ENCODE measurements at regions not wholly inside any gene's neighbourhood (a gene's known extent, or its start where the extent isn't known, plus 50 kb on each side); places are given as distances from the start of the nearest gene placed in this dataset.

DNA sequence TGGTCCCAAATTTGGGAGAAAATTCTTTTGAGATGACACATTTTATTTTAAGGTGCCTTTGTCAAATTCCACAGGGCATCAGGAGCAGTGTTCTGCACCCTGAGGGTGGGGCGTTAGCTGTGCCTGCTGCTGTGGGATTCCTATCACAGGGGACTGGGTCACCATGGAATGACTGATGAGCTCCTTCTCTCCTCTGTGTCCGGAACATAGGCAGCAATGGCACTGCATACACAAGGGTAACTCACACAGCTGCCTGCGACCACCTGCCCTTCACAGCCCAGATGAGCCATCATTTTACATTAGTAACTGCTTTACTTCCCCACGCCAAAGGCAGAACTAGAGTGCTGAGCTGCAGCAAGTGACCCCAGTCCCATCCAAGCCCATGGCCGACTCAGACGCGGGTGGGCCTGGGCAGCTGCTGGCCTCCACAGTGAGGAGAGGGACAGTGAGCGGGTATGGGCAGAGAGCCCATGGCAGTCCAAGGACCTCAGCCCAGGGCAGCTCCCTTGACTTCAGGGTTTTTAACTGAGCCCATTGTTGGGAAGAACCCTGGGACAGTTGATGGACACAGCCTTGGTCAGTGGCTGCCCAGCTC is 93.7 kb downstream of the GADD45G start:
- no peak for ATAC-seq

DNA sequence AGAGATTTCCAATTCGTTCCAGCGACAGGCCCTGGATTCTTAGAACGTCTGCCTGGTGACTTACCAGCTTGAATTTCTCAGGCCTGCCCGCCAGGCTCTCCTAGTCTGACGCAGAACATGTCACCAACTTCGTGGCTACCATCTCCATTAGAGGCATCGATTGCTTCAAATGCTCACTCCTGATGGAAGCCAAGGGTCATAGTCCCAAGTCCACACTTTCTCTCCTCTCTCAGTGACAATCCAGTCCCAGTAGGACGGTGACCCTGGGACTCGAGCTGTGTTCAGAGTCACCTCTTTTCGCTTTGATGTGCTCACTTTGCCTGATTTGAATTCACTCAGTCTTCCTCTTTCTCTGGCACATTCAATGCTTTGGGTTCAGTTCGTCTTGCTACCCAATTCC is 94.8 kb downstream of the GADD45G start:
- peaks cover 9% of the 10 kb centered on the region for H3K4me1 ChIP-seq
- ATAC-seq = no peak
- no peak for TF ChIP-seq CTCF (IDR thresholded peaks at IDR 0.05)
- no peak overlapping the region for H3K27ac ChIP-seq
- H3K27me3 ChIP-seq (ENCODE audit: low read depth) = no peaks in the 10 kb centered on the region
- no peaks in the 10 kb centered on the region for H3K9me3 ChIP-seq
- DNase-seq = no peak
- intact Hi-C loops (cut with DNase I) = no loop called here
- no peak overlapping the region for H3K4me3 ChIP-seq
- H3K36me3 ChIP-seq = no peaks in the 10 kb centered on the region

More for the DNA sequence above, 93.7 kb downstream of the GADD45G start:
- DNase-seq = no peak
- H3K4me1 ChIP-seq = peaks cover 9% of the 10 kb centered on the region
- H3K4me3 ChIP-seq = no peak overlapping the region
- TF ChIP-seq CTCF (IDR thresholded peaks at IDR 0.05) = no peak
- H3K27me3 ChIP-seq (ENCODE audit: low read depth) = no peaks in the 10 kb centered on the region
- H3K36me3 ChIP-seq = no peaks in the 10 kb centered on the region
- no peaks in the 10 kb centered on the region for H3K9me3 ChIP-seq
- H3K27ac ChIP-seq = no peak overlapping the region
- intact Hi-C loops (cut with DNase I) = no loop called here

- no peak overlapping the region for H3K27ac ChIP-seq
- no peak overlapping the region for H3K4me3 ChIP-seq
- intact Hi-C loops (cut with DNase I) = no loop called here
- DNase-seq = no peak
- H3K4me1 ChIP-seq = peaks cover 9% of the 10 kb centered on the region
- no peak for TF ChIP-seq CTCF (IDR thresholded peaks at IDR 0.05)
- no peaks in the 10 kb centered on the region for H3K27me3 ChIP-seq (ENCODE audit: low read depth)
- H3K36me3 ChIP-seq = no peaks in the 10 kb centered on the region
- peak; percentile 70 to 87 for ATAC-seq
- H3K9me3 ChIP-seq = no peaks in the 10 kb centered on the region
These were observed 96.5 kb downstream of the GADD45G start for GRCh38 chr9:89701221-89701798.

- DNase-seq (no peak), ATAC-seq (no peak)
- Histone ChIP-seq H3K27me3 (ENCODE audit: low read depth) (no peaks in the 10 kb centered on the region), H3K36me3 (no peaks in the 10 kb centered on the region), H3K27ac (no peak overlapping the region), H3K4me3 (no peak overlapping the region), H3K4me1 (peaks cover 9% of the 10 kb centered on the region), H3K9me3 (no peaks in the 10 kb centered on the region)
- intact Hi-C loops (cut with DNase I) = no loop called here
- no peak for TF ChIP-seq CTCF (IDR thresholded peaks at IDR 0.05)
These were observed 97.6 kb downstream of the GADD45G start for GRCh38 chr9:89702401-89702800.

DNA sequence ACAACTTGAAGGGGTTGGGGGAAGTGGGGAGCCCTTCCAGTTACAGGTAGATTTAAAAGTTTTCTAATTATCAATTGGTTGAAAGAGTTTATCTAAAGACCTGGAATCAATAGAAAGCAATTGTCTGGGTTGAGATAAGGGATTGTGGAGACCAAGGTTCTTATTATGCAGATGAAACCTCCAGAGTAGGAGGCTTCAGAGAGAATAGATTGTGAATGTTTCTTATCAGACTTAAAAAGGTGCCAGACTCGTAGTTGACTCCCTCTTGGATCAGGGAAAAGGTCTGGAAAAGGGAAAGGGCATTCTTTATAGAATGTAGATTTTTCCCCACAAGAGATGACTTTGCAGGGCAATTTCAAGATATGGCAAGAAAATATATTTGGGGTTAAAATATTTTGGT is 100.8 kb downstream of the GADD45G start:
- Histone ChIP-seq H3K27me3 (ENCODE audit: low read depth) (no peaks in the 10 kb centered on the region), H3K4me3 (no peak overlapping the region), H3K9me3 (no peaks in the 10 kb centered on the region), H3K27ac (no peak overlapping the region), H3K36me3 (no peaks in the 10 kb centered on the region), H3K4me1 (peaks cover 14% of the 10 kb centered on the region)
- intact Hi-C loops (cut with DNase I) = no loop called here
- TF ChIP-seq CTCF (IDR thresholded peaks at IDR 0.05) = no peak
- no peak for DNase-seq
- no peak for ATAC-seq

Measured in lower lobe of right lung (tissue), 2 donors.